ENCODE measurements at regions not wholly inside any gene's neighbourhood (a gene's known extent, or its start where the extent isn't known, plus 50 kb on each side); places are given as distances from the start of the nearest gene placed in this dataset.

- FAIRE-seq: no peak
- TF ChIP-seq, protein P1, sequence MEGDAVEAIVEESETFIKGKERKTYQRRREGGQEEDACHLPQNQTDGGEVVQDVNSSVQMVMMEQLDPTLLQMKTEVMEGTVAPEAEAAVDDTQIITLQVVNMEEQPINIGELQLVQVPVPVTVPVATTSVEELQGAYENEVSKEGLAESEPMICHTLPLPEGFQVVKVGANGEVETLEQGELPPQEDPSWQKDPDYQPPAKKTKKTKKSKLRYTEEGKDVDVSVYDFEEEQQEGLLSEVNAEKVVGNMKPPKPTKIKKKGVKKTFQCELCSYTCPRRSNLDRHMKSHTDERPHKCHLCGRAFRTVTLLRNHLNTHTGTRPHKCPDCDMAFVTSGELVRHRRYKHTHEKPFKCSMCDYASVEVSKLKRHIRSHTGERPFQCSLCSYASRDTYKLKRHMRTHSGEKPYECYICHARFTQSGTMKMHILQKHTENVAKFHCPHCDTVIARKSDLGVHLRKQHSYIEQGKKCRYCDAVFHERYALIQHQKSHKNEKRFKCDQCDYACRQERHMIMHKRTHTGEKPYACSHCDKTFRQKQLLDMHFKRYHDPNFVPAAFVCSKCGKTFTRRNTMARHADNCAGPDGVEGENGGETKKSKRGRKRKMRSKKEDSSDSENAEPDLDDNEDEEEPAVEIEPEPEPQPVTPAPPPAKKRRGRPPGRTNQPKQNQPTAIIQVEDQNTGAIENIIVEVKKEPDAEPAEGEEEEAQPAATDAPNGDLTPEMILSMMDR (IDR thresholded peaks at IDR 0.05; ENCODE audit: insufficient read depth, low read length, severe bottlenecking): no peak
- no peaks in the 10 kb centered on the region for H3K27me3 ChIP-seq (ENCODE audit: control insufficient read depth, insufficient read depth, low read length)
Observed at GRCh38 chr14:85218982-85219381, 311.0 kb upstream of the FLRT2 start.

DNA sequence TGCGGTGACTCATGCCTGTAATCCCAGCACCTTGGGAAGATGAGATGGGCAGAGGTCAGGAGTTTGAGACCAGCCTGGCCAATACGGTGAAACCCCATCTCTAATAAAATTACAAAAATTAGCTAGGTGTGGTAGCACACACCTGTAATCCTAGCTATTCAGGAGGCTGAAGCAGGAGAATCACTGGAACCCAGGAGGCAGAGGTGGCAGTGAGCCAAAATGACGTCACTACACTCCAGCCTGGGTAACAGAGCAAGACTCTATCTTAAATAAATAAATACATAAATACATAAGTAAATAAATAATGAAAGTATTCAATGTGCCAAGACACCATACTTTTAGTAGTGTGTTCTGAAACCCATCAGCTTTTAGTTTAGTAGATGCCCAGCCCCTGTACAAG is 308.1 kb upstream of the FLRT2 start:
- DNase-seq (ENCODE audit: low read depth) (no peak), FAIRE-seq (no peak)
- Histone ChIP-seq H3K27me3 (ENCODE audit: control insufficient read depth, insufficient read depth, low read length) (no peaks in the 10 kb centered on the region), H3K4me3 (ENCODE audit: low read depth, low read length) (no peak overlapping the region), H3K36me3 (ENCODE audit: control insufficient read depth, insufficient read depth, low read length) (no peaks in the 10 kb centered on the region)
- TF ChIP-seq, protein P1 (IDR thresholded peaks at IDR 0.05; ENCODE audit: insufficient read depth, low read length, severe bottlenecking): no peak

More at GRCh38 chr14:85218982-85219381, 311.0 kb upstream of the FLRT2 start:
- DNase-seq (ENCODE audit: low read depth): no peak
- H3K36me3 ChIP-seq (ENCODE audit: control insufficient read depth, insufficient read depth, low read length): no peaks in the 10 kb centered on the region
- no peak overlapping the region for H3K4me3 ChIP-seq (ENCODE audit: low read depth, low read length)

DNA sequence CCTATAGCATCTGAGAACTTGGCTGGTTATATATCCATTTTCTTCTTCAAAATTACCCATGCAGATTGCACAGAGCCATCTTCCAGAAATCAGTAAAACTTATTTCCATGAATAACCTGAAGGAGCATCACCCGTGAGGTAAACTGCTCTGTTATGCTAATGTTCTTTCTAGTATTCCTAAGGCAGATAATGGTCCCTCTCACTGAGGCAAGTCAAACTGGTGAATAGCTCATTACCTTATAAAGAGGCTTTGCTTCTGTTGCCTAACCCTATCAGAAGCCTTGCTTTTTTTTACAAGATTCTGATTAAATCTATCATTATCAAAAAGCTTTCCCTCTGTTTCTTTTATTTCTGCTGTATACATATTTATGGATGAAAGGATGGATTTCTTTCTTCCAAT is 307.6 kb upstream of the FLRT2 start:
- FAIRE-seq (no peak), DNase-seq (ENCODE audit: low read depth) (no peak)
- no peaks in the 10 kb centered on the region for H3K36me3 ChIP-seq (ENCODE audit: control insufficient read depth, insufficient read depth, low read length)
- TF ChIP-seq, protein P1 (IDR thresholded peaks at IDR 0.05; ENCODE audit: insufficient read depth, low read length, severe bottlenecking): no peak
- no peak overlapping the region for H3K4me3 ChIP-seq (ENCODE audit: low read depth, low read length)
- no peaks in the 10 kb centered on the region for H3K27me3 ChIP-seq (ENCODE audit: control insufficient read depth, insufficient read depth, low read length)

DNA sequence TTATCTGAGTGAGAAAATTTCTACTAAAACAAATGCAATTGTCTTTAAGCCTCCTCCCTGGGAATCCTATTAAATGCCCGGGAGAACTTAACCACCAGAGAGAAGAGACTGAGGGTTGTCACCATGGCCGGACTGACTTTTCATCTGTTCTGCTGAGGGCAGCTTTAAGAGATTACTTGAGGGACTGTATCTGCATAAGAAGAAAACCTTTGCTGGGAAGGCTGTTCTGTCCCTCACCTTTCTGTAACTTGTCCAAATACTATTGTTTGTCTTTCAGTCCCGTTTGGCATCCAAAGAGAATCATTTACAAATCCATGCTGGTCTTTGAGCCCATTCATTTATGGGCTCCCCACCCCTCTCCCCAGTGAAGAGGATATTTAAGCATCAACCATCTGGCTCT is 306.3 kb upstream of the FLRT2 start:
- Histone ChIP-seq H3K27me3 (ENCODE audit: control insufficient read depth, insufficient read depth, low read length) (no peaks in the 10 kb centered on the region), H3K4me3 (ENCODE audit: low read depth, low read length) (no peak overlapping the region), H3K36me3 (ENCODE audit: control insufficient read depth, insufficient read depth, low read length) (no peaks in the 10 kb centered on the region)
- DNase-seq (ENCODE audit: low read depth) (no peak), FAIRE-seq (no peak)
- TF ChIP-seq, protein P1 (IDR thresholded peaks at IDR 0.05; ENCODE audit: insufficient read depth, low read length, severe bottlenecking): no peak

- no peak overlapping the region for H3K4me3 ChIP-seq (ENCODE audit: low read depth, low read length)
- no peak for FAIRE-seq
- TF ChIP-seq, protein P1 (IDR thresholded peaks at IDR 0.05; ENCODE audit: insufficient read depth, low read length, severe bottlenecking): no peak
- no peaks in the 10 kb centered on the region for H3K27me3 ChIP-seq (ENCODE audit: control insufficient read depth, insufficient read depth, low read length)
- DNase-seq (ENCODE audit: low read depth): no peak
- no peaks in the 10 kb centered on the region for H3K36me3 ChIP-seq (ENCODE audit: control insufficient read depth, insufficient read depth, low read length)
Observed at GRCh38 chr14:85224241-85224640, 305.7 kb upstream of the FLRT2 start.

DNA sequence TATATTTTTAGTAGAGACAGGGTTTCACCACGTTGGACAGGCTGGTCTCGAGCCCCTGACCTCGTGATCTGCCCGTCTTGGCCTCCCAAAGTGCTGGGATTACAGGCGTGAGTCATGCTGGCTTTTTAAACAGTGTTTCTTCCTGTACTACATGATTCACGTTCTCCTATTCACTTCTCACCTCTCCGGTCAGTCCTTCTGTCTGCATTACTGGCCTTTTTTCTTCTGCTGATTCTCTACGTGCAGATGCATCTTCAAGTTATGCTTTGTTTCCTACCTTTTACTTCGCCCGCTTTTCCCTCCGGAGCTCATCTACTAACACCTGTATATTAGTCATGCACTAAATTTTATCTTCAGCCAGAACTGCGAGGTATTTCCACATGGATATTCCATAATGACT is 296.2 kb upstream of the FLRT2 start:
- Histone ChIP-seq H3K27me3 (ENCODE audit: control insufficient read depth, insufficient read depth, low read length) (no peaks in the 10 kb centered on the region), H3K36me3 (ENCODE audit: control insufficient read depth, insufficient read depth, low read length) (no peaks in the 10 kb centered on the region), H3K4me3 (ENCODE audit: low read depth, low read length) (no peak overlapping the region)
- TF ChIP-seq, protein P1 (IDR thresholded peaks at IDR 0.05; ENCODE audit: insufficient read depth, low read length, severe bottlenecking): no peak
- DNase-seq (ENCODE audit: low read depth) (peak; percentile 86), FAIRE-seq (peak; percentile 50)
